Activated T-cell treated with anti-CD3 and anti-CD28 coated beads, Interleukin-2, amount 50 U/mL, for 4 hours (primary cell): ENCODE measurements at regions not wholly inside any gene's neighbourhood (a gene's known extent, or its start where the extent isn't known, plus 50 kb on each side); places are given as distances from the start of the nearest gene placed in this dataset.

Source experiments
- ATAC-seq, 2 donors: fragments of 200-7000 bp; cut with Tn5 transposase; one replicate each; pipeline ENCODE4 v1.10.0; 2021
- DNase-seq: peaks from one replicate; pipeline ENCODE4 v3.0.0-alpha.2; 2020
- H3K27me3 Mint-ChIP-seq: one replicate; pipeline ENCODE4 v1.8.0; 2021; ENCODE audit warnings: low read depth, mixed read lengths
- H3K36me3 Mint-ChIP-seq: one replicate; pipeline ENCODE4 v1.8.0; 2022; ENCODE audit warnings: mixed read lengths; ENCODE audit not compliant: insufficient read depth
- H3K4me1 Mint-ChIP-seq: one replicate; pipeline ENCODE4 v1.8.0; 2021; ENCODE audit warnings: low read depth, mixed read lengths
- H3K4me3 Mint-ChIP-seq: one replicate; pipeline ENCODE4 v1.8.0; 2021; ENCODE audit warnings: mild to moderate bottlenecking, moderate library complexity, mixed read lengths
- H3K9me3 Mint-ChIP-seq: one replicate; pipeline ENCODE4 v1.8.0; 2021; ENCODE audit warnings: mixed read lengths

DNA sequence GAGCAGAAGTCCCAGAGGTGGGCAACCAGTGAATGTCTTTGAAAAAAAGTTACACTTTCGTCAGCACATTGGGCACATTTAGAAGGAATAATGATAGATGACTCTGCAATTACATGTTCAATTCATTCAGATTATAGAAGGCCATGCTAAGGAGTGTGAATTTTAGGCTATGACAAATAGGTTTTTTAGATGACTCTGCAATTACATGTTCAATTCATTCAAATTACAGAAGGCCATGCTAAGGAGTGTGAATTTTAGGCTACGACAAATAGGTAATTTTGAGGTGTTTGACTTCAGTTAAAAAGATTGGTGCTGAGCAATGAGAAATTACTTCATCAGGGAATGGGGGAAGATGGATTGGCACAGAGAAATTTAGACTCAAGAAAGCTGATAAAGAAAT is 744.9 kb upstream of the MMS22L start:
- DNase-seq (no peak), ATAC-seq (no peak)
- Mint-ChIP-seq H3K4me1 (no peaks in the 10 kb centered on the region), H3K36me3 (no peaks in the 10 kb centered on the region), H3K27me3 (no peaks in the 10 kb centered on the region), H3K4me3 (no peak overlapping the region), H3K9me3 (no peaks in the 10 kb centered on the region)

GRCh38 chr6:98033617-98034016 is 750.6 kb upstream of the MMS22L start:
- ATAC-seq (no peak), DNase-seq (no peak)
- H3K27me3 Mint-ChIP-seq: no peaks in the 10 kb centered on the region
- no peaks in the 10 kb centered on the region for H3K4me1 Mint-ChIP-seq
- no peaks in the 10 kb centered on the region for H3K9me3 Mint-ChIP-seq
- no peak overlapping the region for H3K4me3 Mint-ChIP-seq
- H3K36me3 Mint-ChIP-seq: no peaks in the 10 kb centered on the region

GRCh38 chr6:98036344-98036923 is 753.4 kb upstream of the MMS22L start:
- Mint-ChIP-seq H3K27me3 (no peaks in the 10 kb centered on the region), H3K4me1 (no peaks in the 10 kb centered on the region), H3K36me3 (no peaks in the 10 kb centered on the region), H3K4me3 (no peak overlapping the region), H3K9me3 (no peaks in the 10 kb centered on the region)
- no peak for ATAC-seq
- DNase-seq: no peak

DNA sequence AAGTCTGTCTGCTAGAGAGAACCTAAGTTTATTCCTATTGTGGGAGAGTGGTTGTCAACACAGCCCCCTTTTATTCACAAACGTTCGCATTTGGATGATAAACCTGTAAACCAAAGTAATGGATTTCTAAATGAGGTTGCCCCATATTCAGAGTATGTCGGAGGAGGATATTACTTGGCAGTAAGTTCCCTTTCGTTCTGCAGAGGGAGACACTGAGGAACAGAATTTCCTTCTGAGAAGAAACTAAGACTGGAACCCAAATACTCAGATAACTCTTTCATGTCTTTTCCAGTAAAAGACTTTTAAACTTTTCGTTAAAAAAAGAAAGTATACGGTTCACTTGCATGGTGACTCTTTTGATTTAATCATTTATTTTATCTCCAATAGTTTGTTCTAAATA is 754.6 kb upstream of the MMS22L start:
- ATAC-seq (no peak), DNase-seq (no peak)
- Mint-ChIP-seq H3K4me3 (no peak overlapping the region), H3K9me3 (no peaks in the 10 kb centered on the region), H3K36me3 (no peaks in the 10 kb centered on the region), H3K4me1 (no peaks in the 10 kb centered on the region), H3K27me3 (no peaks in the 10 kb centered on the region)

DNA sequence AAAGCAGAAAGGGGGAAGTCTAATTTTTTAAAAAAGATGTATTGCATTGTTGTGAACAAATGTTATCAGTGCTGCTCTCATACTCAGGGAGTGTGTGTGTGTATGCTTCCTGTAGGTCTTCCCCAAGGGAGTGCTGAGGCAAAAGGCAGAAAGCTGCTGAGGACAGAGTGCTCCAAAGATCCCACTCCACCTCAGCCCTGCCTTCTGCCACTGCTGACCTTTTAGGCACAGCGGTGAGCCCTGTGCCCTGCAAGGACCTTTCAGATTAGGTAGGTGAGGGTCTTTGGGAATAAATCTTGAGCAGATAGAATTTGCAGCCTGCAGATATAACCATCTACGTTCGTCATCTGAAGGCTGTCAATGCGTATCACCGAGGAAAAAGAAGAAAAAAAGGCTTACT is 756.4 kb upstream of the MMS22L start:
- DNase-seq: no peak
- H3K36me3 Mint-ChIP-seq: no peaks in the 10 kb centered on the region
- H3K27me3 Mint-ChIP-seq: no peaks in the 10 kb centered on the region
- no peak overlapping the region for H3K4me3 Mint-ChIP-seq
- no peaks in the 10 kb centered on the region for H3K4me1 Mint-ChIP-seq
- H3K9me3 Mint-ChIP-seq: no peaks in the 10 kb centered on the region
- ATAC-seq: no peak

DNA sequence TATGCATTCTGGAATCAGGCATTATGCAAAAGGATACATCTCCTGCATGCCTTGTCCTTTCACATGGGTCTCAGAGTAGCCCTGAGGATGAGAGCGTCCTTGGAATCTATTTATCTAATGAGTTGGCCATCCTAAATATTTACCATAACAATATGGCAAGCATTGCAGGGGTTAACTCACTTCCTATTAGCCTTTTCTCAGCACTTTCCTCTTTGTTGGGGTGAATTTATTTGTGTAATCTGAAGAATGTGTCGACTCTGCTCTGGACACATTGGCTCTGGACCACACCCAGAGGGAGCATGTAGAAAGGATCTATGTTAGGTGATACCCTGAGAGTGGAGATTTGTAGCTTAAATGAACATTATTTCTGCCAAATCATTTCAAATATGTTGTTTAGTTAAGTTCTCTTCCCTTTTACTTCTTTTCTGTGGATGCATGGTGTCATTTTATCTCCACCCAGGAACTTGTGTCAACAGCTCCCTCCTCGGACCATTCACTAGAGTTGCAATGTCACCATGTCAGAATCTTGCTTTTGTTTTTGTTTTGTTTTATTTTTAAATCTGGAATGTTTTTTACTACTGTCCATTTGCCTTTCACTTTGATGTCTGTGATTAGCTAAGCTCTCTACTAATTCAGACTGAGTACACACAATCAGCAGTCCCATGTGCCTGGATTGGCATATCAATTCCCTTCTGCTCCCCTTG is 757.0 kb upstream of the MMS22L start:
- Mint-ChIP-seq H3K36me3 (no peaks in the 10 kb centered on the region), H3K27me3 (no peaks in the 10 kb centered on the region), H3K4me3 (no peak overlapping the region), H3K9me3 (no peaks in the 10 kb centered on the region), H3K4me1 (no peaks in the 10 kb centered on the region)
- ATAC-seq (no peak), DNase-seq (no peak)

DNA sequence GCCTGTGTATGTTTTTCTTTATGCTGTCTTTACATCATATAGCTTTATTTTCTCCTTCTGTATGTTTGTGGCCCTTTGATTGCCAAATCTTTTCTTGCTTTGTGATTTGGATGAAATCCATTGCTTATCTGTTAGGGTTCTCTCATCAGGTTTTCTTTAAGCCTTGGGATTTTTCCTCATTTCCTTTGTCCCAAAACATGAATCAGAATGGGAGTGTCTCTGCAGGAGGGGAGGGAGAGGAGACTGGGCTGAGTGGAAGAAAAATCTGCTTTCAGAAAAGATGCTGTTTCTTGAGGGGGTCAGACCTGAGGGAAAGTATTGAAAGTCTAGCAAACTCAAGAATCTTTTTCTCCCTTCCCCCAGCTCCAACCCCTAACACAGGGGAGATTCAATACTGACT is 758.0 kb upstream of the MMS22L start:
- H3K9me3 Mint-ChIP-seq: no peaks in the 10 kb centered on the region
- H3K36me3 Mint-ChIP-seq: no peaks in the 10 kb centered on the region
- no peaks in the 10 kb centered on the region for H3K27me3 Mint-ChIP-seq
- DNase-seq (no peak), ATAC-seq (no peak)
- H3K4me1 Mint-ChIP-seq: no peaks in the 10 kb centered on the region
- H3K4me3 Mint-ChIP-seq: no peak overlapping the region

- H3K4me3 Mint-ChIP-seq: no peak overlapping the region
- no peak for DNase-seq
- no peaks in the 10 kb centered on the region for H3K36me3 Mint-ChIP-seq
- no peaks in the 10 kb centered on the region for H3K4me1 Mint-ChIP-seq
- no peaks in the 10 kb centered on the region for H3K9me3 Mint-ChIP-seq
- no peak for ATAC-seq
- no peaks in the 10 kb centered on the region for H3K27me3 Mint-ChIP-seq
Measured at GRCh38 chr6:98041921-98042320, 758.9 kb upstream of the MMS22L start.

GRCh38 chr6:98044151-98044561 is 761.1 kb upstream of the MMS22L start:
- ATAC-seq: no peak
- H3K27me3 Mint-ChIP-seq: no peaks in the 10 kb centered on the region
- H3K4me3 Mint-ChIP-seq: no peak overlapping the region
- no peak for DNase-seq
- no peaks in the 10 kb centered on the region for H3K4me1 Mint-ChIP-seq
- no peaks in the 10 kb centered on the region for H3K36me3 Mint-ChIP-seq
- no peaks in the 10 kb centered on the region for H3K9me3 Mint-ChIP-seq

GRCh38 chr6:98044791-98045470 is 761.9 kb upstream of the MMS22L start:
- no peak overlapping the region for H3K4me3 Mint-ChIP-seq
- DNase-seq: no peak
- no peaks in the 10 kb centered on the region for H3K36me3 Mint-ChIP-seq
- no peaks in the 10 kb centered on the region for H3K9me3 Mint-ChIP-seq
- H3K27me3 Mint-ChIP-seq: no peaks in the 10 kb centered on the region
- no peaks in the 10 kb centered on the region for H3K4me1 Mint-ChIP-seq
- ATAC-seq: no peak

GRCh38 chr6:98047164-98047563 is 764.1 kb upstream of the MMS22L start:
- Mint-ChIP-seq H3K27me3 (no peaks in the 10 kb centered on the region), H3K36me3 (no peaks in the 10 kb centered on the region), H3K4me1 (no peaks in the 10 kb centered on the region), H3K9me3 (no peaks in the 10 kb centered on the region), H3K4me3 (no peak overlapping the region)
- DNase-seq (no peak), ATAC-seq (no peak)

DNA sequence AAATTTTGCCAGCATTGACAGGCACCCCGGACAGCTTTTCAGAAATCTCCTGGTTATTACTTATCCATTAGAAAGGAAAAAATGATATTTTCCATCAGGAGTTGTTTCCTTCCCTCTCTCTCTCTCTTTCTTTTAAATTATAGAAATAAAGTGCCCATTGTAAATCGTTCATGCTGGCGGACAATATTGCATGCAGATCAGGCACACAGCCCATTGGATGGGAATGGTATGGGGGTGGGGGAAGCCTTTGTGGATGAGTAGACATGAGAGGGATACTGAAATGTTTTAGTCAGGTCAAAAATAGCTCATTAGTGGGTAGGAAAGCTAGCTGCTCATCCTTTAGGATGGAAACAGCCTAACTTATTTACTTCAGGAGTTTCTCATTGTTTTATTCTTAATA is 764.9 kb upstream of the MMS22L start:
- Mint-ChIP-seq H3K9me3 (no peaks in the 10 kb centered on the region), H3K4me3 (no peak overlapping the region), H3K27me3 (no peaks in the 10 kb centered on the region), H3K36me3 (no peaks in the 10 kb centered on the region), H3K4me1 (no peaks in the 10 kb centered on the region)
- no peak for DNase-seq
- ATAC-seq: no peak

DNA sequence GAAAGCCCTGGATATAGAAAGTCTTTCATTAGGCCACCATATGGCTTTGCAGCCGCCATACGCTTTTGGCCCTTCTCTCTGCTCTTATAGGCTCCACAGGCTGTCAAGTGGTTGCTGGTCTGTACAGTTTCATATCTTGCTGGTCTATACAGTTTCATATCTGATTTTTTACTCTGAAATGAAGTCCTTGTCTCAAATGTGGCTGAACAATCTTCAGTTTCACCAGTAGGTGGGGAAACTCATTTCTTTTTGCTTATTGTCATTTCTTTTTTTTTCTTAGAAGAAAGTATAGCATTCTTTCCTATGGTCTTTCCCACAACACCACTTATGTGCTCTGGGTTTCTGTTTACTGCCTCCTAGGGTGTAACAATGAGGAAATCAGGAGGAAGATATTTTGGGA is 771.4 kb upstream of the MMS22L start:
- Mint-ChIP-seq H3K9me3 (no peaks in the 10 kb centered on the region), H3K4me1 (no peaks in the 10 kb centered on the region), H3K27me3 (no peaks in the 10 kb centered on the region), H3K36me3 (no peaks in the 10 kb centered on the region), H3K4me3 (no peak overlapping the region)
- ATAC-seq: no peak
- no peak for DNase-seq

DNA sequence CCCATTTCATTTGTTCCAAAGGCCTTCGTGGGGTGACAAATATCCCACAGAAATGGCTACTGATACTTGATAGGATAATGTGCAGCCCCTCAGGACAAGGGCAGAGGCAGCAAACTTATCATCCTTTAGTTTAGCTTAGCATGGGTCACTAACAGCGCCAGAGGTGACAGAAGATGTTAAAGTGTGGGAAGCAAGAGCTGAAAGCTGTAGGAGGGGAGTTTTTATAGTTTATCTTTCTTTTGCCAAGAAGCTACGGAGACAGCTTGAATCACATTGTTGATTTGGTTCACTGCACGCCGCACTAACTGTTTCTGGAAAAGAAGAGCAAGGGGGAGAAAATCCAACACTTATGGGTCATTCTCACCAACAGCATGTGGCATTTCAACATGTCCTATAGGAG is 773.9 kb upstream of the MMS22L start:
- ATAC-seq: no peak
- Mint-ChIP-seq H3K4me1 (no peaks in the 10 kb centered on the region), H3K36me3 (no peaks in the 10 kb centered on the region), H3K4me3 (no peak overlapping the region), H3K27me3 (no peaks in the 10 kb centered on the region), H3K9me3 (no peaks in the 10 kb centered on the region)
- DNase-seq: no peak

- ATAC-seq (no peak), DNase-seq (no peak)
- peaks cover 15% of the 10 kb centered on the region for H3K9me3 Mint-ChIP-seq
- H3K36me3 Mint-ChIP-seq: no peaks in the 10 kb centered on the region
- H3K4me1 Mint-ChIP-seq: no peaks in the 10 kb centered on the region
- no peak overlapping the region for H3K4me3 Mint-ChIP-seq
- no peaks in the 10 kb centered on the region for H3K27me3 Mint-ChIP-seq
Measured at GRCh38 chr6:98067375-98067774, 767.0 kb upstream of the POU3F2 start.
